Activated CD8-positive, alpha-beta memory T cell treated with anti-CD3 and anti-CD28 coated beads for 1 hour (primary cell): ENCODE measurements at regions not wholly inside any gene's neighbourhood (a gene's known extent, or its start where the extent isn't known, plus 50 kb on each side); places are given as distances from the start of the nearest gene placed in this dataset.

Experiments used
- DNase-seq, 2 donors: peaks; one replicate each; pipeline ENCODE4 v3.0.0-alpha.2; 2020; ENCODE audit warnings: low read depth in 1 of 2; ENCODE audit errors: extremely low read depth in 1 of 2

DNA sequence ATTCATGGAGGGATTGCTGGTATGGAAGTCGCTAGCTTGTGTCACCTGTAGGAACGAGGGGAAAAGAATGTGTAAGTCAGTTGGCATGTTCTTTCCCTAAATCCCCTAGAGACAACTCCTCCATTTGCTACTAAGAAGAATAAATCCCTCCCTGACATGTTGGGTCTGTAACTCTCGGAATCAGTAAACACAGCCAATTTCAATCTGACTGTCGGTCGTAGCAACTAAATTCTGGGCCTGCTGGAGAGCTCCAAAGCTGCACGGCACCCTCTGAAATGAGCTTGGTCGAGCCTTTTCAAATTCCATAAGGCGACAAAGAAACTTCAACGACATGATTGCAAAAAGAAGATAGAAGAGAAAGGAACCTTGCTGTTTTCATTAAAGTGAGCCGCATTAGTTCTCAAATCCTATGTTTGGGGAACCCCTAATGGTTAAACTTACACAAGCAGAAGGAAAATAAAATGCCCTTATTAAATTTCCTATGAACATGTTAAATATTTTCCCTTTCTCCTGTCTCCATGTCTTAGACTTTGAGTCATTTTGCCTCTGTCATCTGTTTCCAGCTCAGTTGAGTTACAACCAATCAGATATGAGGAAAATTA, 735.8 kb upstream of the WWC1 start:
- DNase-seq: no peak

DNA sequence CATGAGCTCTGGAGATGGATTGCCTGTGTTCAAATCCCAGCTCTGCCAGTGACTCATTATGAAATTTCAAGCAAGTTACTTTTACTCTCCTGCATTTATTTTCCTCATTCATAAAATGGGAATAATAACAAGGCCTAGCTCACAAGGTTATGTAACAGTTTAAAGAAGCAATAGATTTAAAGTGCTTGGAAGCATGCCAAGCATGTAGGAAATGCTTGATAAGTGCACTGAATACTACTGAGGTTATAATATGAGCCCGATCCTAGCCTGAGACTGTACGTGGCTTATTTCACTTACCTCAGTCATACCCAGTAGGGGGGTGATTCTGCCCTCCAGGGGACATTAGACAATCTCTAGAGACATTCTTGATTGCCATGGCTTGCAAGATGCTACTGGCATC, 734.1 kb upstream of the WWC1 start:
- DNase-seq: no peak

DNA sequence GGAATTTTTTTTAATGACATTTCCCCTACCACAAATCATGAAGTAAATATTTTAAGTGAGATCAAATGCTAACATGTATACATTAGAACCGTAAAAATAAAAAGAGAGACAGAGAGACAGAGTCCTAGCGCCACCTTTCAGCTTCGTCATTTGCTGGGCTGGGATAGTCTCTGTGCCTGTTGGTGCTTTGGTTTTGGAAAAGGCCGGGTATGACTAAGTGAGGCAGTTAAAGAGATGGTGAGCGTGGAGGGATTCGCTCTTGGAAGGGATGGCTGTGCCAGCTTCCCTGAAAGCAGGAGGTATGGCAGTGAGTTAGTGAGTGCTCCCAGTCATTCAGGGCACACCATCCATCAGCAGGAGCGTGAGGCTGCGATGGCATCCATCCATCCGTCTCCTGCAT, 729.6 kb upstream of the WWC1 start:
- DNase-seq: no peak

DNA sequence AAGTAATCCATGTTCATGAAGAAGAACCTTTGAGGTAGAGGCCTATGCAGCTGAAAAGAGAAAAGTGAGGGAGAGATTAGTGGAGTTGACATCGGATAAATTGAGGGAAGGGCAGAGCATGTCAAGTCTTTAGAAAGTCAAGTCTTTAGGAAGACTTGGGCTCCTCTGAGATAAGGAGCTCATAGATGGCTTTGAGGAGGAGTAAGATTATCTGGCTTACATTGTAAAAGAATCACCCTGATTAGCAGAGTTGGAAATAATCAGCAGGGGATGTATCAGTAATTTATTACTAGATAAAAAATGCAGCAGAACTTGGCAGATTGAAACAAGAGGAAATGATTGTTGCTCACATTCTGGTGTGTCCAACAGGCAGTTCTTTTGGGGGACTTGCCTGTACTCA, 727.2 kb upstream of the WWC1 start:
- no peak for DNase-seq

DNA sequence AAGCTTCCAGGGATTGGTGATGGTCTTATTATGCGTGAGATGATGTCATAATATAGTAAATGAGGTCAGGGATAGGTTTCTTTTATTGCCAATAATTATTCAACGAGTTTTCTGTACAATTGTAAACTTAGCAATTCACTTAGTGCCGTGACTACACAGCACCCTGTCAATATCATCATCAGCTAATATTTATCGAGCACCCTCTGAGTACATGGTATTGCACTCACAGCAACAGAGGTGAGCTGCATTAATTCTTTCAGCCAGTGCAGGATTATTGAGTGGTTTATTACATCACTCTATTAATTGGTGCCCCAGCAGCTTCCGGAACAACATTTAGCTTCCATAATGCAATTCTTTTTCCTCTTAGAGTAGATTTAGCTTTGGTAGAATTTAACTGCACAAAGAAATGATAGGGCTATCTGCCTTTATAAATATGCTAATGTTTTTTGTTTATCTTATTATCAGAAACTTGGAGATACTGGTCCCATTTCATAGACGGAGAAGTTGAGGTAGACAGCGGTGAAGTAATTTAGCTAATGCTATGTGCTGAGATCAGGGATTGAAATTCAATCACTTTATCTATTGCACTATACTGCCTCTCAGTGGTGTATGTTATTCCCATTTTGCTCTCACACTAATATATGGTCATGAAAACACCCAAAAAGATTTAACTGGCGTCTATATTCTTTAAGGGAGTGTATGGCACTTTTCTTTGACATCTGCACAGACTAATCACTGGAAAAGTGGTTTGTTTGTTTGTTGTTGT, 726.1 kb upstream of the WWC1 start:
- DNase-seq: no peak

DNA sequence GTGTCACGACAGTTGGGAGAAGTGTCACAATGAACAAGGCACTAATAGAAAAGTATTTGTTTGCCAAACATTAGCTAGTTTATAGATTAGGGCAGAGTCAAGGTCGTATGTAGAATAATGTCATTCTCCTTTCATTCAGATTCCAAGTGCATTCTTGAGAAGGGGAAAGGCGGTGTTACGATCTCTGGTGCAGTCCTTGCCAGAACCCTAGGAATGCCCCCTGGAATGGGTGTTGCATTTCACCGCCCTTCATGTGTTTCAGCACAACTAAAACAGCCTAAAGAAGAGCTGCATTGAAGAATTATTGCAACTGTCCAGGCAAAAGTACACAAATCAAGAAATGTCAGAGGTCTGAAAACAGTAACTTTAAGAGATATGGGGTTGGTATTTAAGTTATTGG, 721.0 kb upstream of the WWC1 start:
- no peak for DNase-seq

DNA sequence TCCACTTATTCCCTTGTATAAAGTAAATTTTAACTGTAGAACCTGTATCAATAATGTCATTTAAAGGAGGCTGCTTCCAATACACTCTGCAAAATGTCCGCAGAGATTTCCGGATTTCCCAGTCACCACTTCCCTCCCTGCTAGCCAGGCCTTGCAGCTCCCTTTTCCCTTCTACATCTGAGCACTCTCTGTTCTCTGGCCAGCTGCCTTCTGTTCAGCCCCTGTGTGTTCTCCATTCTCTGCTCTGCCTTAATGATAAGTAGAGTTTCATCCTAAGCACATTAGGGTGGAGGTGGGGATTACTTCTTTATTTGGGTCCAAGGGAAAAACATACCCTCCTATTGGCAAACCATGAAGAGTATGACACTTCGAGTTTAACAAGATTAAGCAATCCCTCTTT, 719.6 kb upstream of the WWC1 start:
- DNase-seq: no peak

DNA sequence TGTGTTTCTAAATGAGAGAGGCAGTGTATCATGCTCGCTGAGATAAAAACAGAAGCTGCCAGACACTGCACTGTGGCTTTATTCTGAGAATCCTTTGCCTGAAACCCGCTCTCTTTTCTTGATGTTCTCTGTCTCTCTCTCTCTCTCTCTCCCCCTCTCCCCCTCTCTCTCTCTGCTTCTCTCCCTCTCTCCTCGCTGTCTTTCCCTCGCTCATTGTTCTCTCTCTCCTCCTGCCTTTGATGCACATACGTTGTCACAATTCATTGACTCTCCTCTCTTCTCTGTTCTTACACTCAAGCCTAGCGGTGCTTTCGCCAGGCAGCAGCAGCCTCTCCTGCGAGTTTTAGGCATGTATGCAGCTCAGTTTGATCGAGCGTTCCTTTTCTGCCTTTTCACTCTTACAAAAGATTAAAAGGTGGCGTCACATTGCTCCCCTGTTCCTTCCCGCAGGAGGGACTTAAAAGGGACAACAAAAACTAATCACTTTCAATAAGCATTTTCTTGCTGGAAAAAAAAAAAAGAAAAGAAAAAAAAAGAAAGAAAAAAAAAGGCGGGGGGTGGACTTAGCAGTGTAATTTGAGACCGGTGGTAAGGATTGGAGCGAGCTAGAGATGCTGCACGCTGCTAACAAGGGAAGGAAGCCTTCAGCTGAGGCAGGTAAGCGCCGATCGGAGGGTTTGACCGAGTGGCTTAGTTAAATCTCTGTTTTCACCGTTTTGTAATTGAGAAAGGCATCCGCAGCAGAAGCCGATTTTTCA, 717.9 kb upstream of the WWC1 start:
- DNase-seq: no peak

DNA sequence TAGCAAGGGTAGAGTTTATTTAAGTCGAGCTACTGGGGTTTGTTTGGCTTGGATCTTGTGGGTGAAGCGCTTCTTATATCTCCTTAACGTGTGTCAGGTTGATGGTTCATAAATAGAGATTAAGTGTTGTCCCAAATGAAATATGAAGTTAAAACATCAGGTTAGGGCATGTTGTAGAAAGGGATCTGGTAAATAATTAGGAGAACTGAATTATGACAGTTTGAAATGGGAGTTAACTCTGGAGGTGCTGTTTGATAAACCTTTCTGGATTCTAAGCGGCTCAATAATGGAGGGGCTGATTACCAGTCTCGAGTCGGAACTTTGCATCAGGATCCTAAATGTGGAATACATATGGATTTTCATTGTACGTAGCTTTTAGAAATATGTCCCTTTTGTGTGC, 717.0 kb upstream of the WWC1 start:
- no peak for DNase-seq

DNA sequence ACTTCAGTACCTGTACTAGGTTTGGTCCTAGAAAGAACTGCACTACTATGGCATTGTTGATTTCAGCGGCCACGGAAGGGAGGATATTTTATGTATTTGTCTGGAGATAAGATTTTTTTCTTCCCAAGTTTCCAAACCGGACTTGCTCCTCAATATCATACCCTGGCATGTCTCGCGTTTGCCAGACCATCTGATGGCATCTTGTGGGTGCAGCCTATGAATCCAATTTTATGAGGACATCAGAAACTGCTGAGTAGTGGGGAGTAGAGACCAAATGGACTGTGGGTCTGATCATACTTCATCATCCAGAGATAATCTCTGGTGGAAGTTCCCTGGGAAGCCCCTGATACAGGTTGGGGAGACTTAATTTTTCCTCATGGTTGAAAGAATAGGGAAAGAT, 716.1 kb upstream of the WWC1 start:
- no peak for DNase-seq

DNA sequence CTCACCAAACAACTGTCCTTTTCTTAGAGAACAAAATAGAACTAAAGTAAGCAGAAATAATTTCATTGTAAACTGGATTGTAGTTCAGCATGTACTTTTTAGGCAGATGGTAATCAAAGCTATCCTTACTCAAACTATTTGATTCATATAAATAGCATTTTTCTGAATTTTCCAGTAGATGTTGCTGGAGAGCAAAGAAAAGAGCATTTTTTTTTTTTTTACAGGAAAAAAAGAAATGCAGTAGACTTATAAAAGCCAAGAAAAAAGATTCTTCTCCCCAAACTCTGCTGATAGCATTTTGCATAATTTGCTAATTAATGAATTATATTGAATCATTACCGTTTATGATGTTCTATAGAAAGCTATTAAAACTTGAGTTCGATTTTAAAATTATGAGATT, 715.3 kb upstream of the WWC1 start:
- DNase-seq: no peak

DNA sequence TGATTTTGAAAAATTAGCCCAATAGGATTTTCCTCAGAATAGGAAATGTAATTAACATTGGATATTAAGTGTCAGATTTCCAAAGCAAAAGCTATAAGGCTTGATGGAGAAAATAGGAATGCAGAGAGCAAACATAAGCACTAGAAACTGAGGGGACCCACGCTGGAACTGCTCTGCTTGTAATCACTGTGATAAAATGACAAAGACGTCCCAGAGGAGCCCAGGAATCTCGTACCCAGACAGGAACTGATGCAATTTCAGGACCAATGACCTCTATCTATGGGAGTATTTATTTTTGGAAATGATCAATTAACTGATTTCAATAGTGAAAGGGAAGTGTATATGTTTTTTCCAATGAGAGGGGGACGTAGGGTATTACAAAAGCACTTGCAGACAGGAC, 714.5 kb upstream of the WWC1 start:
- no peak for DNase-seq

DNA sequence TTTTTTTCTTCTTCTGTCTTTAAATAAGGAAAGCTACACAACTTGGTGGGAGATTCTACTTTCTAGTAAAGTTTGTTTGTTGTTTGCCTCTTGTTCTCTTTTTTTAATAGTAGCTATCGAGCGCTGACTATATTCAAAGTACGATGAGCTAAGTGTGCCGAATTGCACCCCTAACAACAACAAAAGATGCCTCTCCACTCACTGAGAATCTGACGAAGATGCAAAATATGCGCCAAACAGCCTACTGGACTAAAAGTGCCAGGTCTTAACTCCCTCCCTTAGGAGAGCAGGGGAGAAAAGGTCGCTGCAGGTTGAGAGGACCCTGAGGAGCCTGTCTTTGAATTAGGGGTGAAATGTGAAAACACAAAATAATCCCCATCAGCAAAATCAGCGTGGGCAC, 713.8 kb upstream of the WWC1 start:
- no peak for DNase-seq

DNA sequence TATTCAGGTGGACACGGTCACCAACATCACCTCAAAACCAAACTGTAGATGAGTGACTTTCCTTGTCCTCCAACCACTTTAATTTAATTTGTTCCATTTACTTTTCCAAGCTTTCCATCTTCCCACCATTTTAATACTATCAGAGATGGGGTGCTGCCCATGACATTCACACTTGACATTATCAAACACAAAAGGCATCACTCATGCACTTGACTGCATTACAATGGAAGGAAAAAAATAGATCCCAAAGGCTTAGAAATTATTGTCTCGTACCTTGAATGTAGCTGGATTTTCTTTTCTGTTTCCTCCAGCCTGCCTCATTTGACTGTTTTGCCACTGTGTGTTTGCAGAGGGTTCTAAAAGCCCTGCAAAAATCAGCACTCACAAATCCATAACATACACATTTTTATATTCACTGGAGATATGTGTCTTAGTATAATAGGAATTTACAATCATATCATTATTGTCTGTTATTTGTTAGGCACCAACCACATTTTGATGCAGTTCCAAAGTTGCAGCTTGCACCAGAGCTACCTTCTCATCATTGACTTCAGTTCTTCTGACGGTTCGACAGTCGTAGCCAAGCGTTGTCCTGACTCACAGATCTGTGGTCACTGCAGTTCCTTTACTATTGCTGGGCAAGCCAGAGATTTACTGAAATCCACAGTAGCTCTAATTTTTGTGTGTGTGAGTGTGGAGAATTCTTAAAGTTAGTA, 712.3 kb upstream of the WWC1 start:
- DNase-seq: no peak

DNA sequence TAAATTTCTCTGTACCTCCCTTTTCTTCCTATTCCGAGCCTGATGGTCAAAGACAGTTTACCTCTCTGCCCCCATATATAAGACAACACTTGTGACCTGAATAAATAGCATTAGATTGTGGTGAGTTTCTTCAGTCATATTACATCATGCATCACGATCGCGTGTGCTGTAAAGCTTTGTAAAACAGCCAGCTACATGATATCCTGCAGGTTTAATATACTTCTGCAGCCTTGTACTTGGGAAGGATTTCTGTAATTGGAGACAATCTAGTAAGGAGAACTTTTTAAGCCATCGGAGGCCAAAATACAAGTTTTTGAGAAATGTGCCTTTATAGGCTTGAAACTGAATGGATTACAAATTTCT, 711.8 kb upstream of the WWC1 start:
- DNase-seq: no peak

DNA sequence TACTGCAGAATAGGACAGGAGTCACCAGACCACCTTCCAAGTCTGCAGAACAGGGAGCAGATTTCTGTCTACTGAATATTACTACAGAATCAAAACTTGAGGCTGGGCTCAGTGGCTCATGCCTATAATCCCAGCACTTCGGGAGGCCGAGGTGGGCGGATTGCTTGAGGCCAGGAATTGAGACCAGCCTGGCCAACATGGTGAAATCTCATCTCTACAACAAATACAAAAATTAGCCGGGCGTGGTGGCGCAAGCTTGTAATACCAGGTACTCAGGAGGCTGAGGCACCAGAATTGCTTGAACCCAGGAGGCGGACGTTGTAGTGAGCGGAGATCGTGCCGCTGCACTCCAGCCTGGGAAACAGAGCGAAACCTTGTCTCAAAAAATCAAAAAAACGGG, 710.8 kb upstream of the WWC1 start:
- DNase-seq: no peak

DNA sequence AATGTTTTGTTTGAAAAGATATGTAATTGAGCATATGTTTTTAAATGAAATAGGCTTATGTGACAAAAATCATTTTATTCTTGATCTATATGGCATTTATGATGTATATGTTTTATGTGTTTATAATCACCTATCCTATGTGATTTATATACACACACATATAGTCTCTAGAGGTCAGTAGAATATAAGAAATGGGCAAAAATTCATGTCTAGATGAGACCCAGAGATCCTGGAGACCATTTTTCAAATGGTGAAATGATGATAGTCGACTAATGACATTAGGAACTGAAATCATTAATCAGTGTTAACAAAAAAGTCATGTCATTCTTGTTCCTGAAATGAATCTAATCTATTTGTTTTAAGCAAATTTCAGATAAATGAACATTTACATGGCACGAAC, 709.2 kb upstream of the WWC1 start:
- no peak for DNase-seq

DNA sequence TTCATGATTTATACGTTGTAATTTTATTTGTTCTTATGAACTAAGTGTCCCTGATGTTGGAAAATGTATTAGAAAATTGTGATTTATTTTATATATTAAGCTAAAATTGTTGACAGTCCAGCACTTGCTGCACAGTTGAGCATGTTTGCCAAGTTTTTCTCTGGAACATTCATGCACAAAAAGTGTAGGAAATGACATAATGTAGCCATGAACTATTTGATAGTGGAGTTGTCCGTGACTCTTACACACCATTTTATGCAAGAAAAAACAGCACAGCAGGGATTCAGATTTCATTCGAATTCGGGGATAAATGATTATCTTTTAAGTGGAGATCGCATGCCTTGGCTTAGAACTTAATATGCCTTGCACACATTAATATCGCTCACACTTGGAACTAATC, 708.6 kb upstream of the WWC1 start:
- DNase-seq: no peak

DNA sequence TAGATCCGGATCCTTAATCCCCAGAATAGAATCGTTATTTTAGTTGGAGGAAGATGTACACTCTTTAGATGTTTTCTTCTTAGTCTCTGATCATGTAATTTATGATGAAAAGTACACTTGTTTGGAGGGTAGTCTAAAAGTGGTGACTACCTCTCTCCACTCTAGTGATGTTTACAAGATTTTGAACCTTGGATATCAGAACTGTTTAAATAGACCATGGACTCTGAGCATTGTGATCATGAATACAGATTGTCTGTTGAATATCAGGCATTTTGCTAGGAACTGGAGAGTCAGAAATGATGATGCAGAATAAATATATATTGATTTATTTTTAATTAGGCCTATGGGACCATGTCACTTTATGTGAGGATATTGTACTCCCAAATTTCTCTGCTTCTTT, 706.3 kb upstream of the WWC1 start:
- no peak for DNase-seq

DNA sequence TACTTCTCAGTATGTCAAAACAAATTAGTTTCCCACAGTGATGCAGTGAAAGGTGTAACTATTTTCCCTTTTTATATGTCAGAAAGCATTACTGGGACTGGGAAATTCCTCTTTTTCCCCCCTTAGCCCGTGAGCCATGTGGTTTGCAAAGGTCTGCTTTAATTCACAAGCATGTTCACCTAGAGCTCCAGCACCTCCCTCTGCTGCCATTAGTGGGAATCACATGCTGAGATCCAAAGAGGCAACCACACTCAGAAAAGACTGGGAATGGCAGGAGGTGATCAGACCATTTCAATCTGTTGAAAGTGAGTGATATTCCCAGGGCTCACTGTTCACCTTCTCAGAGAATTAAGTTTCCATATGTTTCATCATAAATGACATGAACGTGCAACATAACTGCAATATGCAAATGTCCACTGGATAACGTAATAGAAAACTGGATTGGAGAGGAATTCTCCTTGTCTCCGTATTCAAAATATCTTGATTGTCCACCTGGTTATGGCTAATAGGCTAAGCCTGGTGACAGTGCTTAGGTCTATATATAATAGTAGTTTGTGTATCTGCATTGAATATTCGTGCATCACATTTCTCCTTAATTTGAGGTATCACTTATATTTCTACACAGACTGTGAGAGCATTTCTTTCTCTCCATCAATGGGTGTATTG, 703.5 kb upstream of the WWC1 start:
- no peak for DNase-seq

DNA sequence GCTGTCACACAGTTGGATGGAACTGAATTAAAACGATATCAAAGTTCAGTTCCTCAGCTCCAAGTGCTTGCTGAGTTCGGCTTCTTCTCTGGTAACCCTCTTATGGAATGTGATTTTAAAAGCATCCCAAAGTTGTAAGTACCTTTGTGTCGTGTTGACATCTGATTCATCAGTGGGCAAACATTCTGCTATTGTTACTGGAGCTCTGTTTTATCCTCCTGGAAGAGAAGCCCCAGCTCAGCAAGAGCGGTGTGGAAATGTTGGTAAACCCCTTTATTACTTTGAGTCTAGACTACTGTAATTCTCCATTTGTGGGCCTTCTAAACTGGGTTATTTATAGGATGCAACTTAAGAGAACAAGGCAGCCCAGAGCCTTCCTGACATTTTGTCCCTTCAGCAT, 699.3 kb upstream of the WWC1 start:
- no peak for DNase-seq
